ENCODE measurements at regions not wholly inside any gene's neighbourhood (a gene's known extent, or its start where the extent isn't known, plus 50 kb on each side); places are given as distances from the start of the nearest gene placed in this dataset.

DNA sequence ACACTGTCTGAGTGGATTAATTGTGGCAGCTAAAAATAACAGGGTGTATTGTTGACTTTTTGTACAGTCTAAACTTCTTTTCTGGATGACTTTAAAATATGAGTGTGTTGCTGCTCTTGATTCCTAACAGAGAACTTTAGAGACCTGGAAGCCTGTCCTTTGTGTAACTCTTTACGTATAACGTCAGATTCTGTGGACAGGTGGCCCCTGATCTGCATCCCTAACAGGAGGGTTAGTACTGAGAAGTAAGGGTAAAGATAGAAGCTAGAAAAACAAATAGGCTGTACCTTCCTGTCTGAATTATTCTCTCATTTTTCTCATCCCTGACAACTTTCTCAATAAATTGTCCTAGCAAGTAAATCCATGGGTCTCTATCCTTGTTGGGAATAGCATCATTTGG, 105.7 kb upstream of the LIMCH1 start:
- TF ChIP-seq, protein P1, sequence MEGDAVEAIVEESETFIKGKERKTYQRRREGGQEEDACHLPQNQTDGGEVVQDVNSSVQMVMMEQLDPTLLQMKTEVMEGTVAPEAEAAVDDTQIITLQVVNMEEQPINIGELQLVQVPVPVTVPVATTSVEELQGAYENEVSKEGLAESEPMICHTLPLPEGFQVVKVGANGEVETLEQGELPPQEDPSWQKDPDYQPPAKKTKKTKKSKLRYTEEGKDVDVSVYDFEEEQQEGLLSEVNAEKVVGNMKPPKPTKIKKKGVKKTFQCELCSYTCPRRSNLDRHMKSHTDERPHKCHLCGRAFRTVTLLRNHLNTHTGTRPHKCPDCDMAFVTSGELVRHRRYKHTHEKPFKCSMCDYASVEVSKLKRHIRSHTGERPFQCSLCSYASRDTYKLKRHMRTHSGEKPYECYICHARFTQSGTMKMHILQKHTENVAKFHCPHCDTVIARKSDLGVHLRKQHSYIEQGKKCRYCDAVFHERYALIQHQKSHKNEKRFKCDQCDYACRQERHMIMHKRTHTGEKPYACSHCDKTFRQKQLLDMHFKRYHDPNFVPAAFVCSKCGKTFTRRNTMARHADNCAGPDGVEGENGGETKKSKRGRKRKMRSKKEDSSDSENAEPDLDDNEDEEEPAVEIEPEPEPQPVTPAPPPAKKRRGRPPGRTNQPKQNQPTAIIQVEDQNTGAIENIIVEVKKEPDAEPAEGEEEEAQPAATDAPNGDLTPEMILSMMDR (IDR thresholded peaks at IDR 0.05; ENCODE audit: extremely low read depth in 1 of 2, insufficient read depth in 1 of 2, low read depth in 1 of 2, low read length in 2 of 2): no peak
- TF ChIP-seq POLR2AphosphoS5 (IDR thresholded peaks at IDR 0.05; ENCODE audit: insufficient read depth, low read depth, low read length) (no peak), POLR2A (IDR thresholded peaks at IDR 0.05; ENCODE audit: low read depth, low read length) (no peak), EZH2 (IDR thresholded peaks at IDR 0.05; ENCODE audit: borderline replicate concordance, low read depth, low read length, severe bottlenecking) (no peak), JUN (IDR thresholded peaks at IDR 0.05; ENCODE audit: borderline replicate concordance, insufficient read depth, insufficient read length, low read depth) (no peak)
- TF ChIP-seq, protein P2, sequence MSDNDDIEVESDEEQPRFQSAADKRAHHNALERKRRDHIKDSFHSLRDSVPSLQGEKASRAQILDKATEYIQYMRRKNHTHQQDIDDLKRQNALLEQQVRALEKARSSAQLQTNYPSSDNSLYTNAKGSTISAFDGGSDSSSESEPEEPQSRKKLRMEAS (IDR thresholded peaks at IDR 0.05; ENCODE audit: insufficient read depth, insufficient read length): no peak

Measured in endothelial cell of umbilical vein (primary cell).